GM10266 (cell line): ENCODE measurements at regions not wholly inside any gene's neighbourhood (a gene's known extent, or its start where the extent isn't known, plus 50 kb on each side); places are given as distances from the start of the nearest gene placed in this dataset.

ENCODE experiments used
- DNase-seq: peaks from one replicate; pipeline ENCODE4 v3.0.0; 2012; ENCODE audit errors: extremely low spot score
- CTCF ChIP-seq: IDR thresholded peaks from 2 replicates; pipeline ENCODE4 v1.5.1; 2012; ENCODE audit warnings: mild to moderate bottlenecking, low read depth; ENCODE audit not compliant: control insufficient read depth, insufficient read depth; ENCODE audit errors: missing control alignments

GRCh38 chr14:84028080-84028604, 1501.8 kb upstream of the FLRT2 start:
- DNase-seq = no peak
- TF ChIP-seq CTCF = no peak

GRCh38 chr14:84029246-84029645, 1500.7 kb upstream of the FLRT2 start:
- DNase-seq = no peak
- TF ChIP-seq CTCF = no peak

- no peak for DNase-seq
- TF ChIP-seq CTCF = no peak
Observed at GRCh38 chr14:84029720-84030119, 1500.2 kb upstream of the FLRT2 start.

DNA sequence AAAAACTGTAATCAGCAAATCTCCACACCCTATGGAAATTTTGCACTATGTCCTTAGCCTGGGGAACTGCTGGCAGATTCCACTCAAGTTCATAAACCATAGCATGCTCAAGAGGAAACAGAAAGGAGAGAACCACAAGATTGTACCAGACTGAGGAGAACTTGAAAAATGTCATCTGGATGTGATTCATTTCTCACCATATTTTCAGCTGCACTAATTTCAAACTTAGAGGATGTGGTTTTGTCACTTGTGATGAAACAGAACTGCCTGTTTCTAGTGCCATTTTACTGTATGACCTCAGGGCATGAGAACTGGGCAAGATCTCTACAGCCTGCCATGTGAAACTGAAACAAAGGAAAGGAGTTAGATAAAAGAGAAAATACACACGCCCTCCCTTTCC, 1493.1 kb upstream of the FLRT2 start:
- no peak for TF ChIP-seq CTCF
- DNase-seq = no peak

- DNase-seq = no peak
Observed at GRCh38 chr14:84037593-84037992, 1492.4 kb upstream of the FLRT2 start.

DNA sequence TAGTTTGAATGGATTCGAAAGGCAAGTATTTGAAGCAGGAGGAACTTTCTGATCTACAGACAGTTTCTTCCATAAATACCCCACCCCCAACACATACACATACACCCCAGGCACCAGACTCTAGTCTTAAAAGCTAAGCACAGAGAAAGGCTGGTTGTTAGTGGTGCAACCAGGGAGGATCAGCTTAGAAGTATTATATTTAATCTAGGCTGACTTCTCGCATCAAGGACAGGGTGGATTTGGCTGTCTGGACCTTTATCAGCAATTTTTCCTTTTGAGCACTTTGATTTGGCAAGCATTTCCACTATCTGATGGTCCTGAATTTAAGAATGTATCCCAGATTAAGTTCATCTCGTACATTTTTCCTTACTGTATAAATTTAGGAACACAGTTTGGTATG, 1489.8 kb upstream of the FLRT2 start:
- TF ChIP-seq CTCF = no peak
- DNase-seq = no peak

More at GRCh38 chr14:84037593-84037992, 1492.4 kb upstream of the FLRT2 start:
- TF ChIP-seq CTCF = no peak

DNA sequence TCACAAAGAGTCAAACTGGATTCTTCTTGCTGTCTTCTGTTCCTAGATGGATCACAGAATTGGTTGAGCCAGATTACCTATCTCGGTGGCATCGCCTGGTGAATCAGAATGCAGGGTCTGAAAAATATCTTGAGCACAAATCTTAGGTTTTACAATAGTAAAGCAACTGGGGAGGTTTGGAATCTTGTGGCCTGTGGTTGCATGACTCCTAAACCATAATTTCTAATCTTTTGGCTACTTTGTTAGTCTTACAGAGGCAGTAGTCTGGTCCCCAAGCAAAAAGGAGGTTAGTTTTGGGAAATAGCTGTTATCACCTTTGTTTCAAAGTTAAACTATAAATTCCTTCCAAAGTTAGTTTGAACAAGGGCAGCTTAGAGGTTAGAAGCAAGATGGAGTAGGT, 1488.5 kb upstream of the FLRT2 start:
- TF ChIP-seq CTCF = no peak
- DNase-seq = no peak
